HCT116 (cell line): ENCODE measurements at regions not wholly inside any gene's neighbourhood (a gene's known extent, or its start where the extent isn't known, plus 50 kb on each side); places are given as distances from the start of the nearest gene placed in this dataset.

Experiments
- CTCF ChIP-seq, 3 experiments: fragments of 200-600 bp in 1 of 3; sonication (generic) in 1 of 3; IDR thresholded peaks in 2 of 3; conservative IDR thresholded peaks in 1 of 3; 2 replicates each; pipeline ENCODE4 v1.5.1; 2012 to 2017; ENCODE audit warnings: low read depth in 2 of 3, low read length in 2 of 3, antibody characterized with exemption in 1 of 3, borderline replicate concordance in 1 of 3, control low read depth in 1 of 3, mild to moderate bottlenecking in 1 of 3, mixed read lengths in 1 of 3, mixed run types in 1 of 3, moderate library complexity in 1 of 3; ENCODE audit not compliant: insufficient read depth in 1 of 3
- POLR2A ChIP-seq: IDR thresholded peaks from 2 replicates; pipeline ENCODE4 v1.7.0; 2011; ENCODE audit warnings: borderline replicate concordance; ENCODE audit not compliant: insufficient read depth, insufficient read length; ENCODE audit errors: extremely low read depth
- TCF7L2 ChIP-seq: IDR thresholded peaks from 2 replicates; pipeline ENCODE4 v1.7.0; 2011; ENCODE audit warnings: borderline replicate concordance, inconsistent platforms; ENCODE audit not compliant: insufficient read depth, insufficient read length; ENCODE audit errors: extremely low read depth

GRCh38 chr1:87408665-87409248 is 80.1 kb downstream of the LMO4 start:
- TF ChIP-seq POLR2A (no peak), CTCF (IDR thresholded peaks at IDR 0.05 in 2 of 3, conservative IDR thresholded peaks at IDR 0.05 in 1 of 3; ENCODE audit: borderline replicate concordance in 1 of 3, insufficient read depth in 1 of 3, low read depth in 2 of 3, low read length in 2 of 3) (no peak), TCF7L2 (no peak)
